Anterior cingulate cortex (tissue), 58 donors: ENCODE measurements at regions not wholly inside any gene's neighbourhood (a gene's known extent, or its start where the extent isn't known, plus 50 kb on each side); places are given as distances from the start of the nearest gene placed in this dataset.

Source experiments
- DNase-seq, 58 donors: peaks; one replicate each; lab custom pipeline; 2025; lab: John Stamatoyannopoulos, UW

DNA sequence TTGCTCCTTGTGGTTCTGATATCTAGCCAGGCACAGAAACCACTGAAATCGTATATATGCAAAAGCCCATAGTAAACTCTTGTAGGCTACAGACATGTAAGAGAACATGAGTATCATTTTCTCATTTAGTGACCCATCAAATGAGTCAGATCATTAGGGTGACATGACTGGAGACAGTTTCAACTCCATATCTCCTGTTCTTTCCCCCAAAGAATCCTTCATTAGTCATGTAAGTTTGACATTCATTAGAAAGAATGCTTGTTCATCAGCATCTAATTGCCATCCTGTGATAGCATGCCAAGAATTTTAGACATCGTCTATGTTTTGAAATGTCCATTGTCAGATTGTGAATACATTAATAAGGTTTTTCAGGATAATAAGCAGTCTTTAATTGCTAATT is 264.9 kb upstream of the TPM1 start:
- DNase-seq = no peak

DNA sequence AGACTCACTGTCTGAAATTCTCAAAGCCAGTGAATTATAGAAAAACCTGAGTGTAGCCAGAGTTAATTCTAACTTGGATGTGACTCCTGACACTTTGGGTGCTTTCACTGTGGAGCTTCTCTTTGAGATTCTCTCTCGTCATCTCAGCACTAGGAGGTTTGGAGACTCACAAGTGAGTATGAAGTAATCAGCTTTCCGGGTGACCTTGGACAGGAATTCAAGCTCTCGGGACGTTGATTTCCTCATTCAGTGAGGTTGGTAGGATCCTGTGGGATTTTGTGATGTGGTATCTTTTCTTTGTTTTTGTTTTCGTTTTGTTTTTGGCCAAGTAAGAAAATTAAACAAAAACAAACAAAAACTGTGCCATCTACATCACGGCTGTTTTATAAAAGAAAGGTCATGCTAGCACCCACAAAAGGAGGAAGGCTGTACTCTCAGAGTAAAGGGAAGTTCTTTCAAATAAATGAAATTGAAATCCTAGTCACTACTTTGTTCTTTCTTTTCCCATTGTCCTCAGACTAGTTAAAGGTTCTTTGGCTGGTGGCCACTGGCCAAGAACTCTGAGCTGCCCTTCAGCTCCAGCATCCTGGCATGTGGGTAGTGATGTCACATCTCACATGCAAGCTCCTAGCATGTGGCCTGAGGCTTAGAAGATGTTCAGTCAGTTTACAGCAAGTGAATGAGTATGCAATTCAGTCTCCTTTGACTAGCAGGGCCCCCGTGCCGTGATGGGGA is 263.3 kb upstream of the TPM1 start:
- DNase-seq = peak in 10 of 58 donors; percentile 10 to 78 (median 23)

DNA sequence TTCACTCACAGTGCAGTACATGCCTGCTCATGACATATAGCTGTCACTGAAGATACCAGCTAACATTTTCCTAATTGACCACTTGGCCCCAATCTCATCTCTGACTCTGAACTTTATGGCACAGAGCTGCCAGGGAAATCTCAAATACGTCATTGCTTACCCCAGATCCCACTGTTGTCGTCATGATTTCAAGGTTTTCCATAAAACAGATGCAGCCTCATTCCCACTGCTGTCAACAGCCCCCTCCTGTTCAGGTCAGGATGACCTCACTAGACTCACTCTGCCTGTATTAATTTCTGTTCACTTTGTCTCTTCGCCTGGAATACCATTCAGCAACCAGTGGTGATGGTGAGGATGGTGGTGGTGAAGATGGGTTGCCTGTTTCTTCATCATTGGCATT is 262.6 kb upstream of the TPM1 start:
- no peak for DNase-seq

DNA sequence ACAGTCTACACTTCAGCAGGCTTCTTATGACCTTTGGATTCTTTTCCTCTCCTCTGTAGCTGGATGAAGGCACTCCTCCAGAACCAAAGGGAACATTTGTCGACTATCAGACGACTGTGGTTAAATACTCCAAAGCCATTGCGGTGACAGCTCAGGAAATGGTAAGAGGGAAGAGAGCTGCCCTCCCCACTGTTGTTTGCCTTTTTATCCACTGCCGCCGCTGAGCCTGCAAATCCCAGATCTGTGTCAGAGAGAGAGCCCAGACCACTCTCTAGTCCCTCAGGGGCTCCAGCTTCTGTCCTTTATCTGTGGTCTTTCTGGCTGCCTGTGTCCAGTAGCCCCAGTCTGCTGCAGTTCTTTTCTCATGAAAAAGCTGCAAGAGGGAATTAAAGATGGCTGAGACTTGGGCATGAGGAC is 261.5 kb upstream of the TPM1 start:
- no peak for DNase-seq

DNA sequence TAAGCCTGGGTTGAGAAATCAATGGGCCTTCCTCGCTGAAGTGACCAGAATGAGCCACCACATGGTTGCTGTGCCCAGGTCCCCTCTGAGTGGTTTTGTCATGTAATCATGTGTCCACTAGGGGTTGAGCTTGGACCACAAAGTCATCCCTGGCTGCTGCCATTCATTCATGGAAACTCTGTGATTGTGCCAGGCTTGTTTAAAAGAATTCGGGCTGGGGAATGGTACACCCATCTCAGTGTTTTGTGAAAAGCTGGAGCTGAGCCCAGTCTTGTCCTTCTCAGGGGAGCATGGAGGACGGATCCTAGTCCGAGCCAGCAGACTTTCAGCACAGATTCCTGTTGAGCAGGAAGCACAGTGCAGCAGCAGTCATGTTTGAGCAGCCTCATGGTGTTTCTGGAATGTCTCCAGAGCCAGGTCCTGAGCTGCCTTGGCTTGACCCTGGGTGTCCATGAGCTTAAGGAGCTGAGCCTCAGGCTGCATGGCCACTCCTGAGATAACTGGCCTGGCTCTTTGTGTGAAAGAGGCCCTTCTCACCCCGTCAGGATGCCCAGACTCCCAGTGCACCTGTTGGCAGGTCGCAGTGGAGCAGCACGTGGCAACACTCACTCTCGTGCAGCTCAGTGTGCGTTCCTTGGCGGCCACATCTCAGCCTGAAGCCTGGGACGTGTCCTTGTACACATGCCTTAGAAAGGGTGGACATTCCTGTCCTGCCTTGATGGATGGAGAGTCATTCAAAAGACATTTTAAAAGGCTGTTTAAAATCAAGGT is 260.3 kb upstream of the TPM1 start:
- DNase-seq = peak in 53 of 58 donors; percentile 7 to 89 (median 52)

DNA sequence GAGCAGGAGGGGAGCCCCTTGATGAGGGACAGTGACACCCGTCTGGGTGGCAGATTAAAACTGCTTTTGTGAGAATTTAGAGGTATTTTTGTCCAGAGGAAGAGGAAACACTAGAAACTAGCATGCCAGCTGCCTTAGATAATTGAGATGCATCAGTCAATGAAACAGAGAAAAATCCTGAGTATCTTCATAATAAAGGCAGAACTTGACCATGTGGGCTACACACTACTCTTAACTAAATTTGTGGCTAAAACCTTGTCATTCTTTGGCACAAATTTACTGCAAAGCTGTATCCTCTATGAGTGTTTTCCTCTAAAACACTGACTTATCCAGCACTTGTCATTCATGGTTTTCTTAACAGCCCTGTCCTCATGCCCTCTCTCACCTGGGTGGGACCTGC is 259.7 kb upstream of the TPM1 start:
- no peak for DNase-seq

DNA sequence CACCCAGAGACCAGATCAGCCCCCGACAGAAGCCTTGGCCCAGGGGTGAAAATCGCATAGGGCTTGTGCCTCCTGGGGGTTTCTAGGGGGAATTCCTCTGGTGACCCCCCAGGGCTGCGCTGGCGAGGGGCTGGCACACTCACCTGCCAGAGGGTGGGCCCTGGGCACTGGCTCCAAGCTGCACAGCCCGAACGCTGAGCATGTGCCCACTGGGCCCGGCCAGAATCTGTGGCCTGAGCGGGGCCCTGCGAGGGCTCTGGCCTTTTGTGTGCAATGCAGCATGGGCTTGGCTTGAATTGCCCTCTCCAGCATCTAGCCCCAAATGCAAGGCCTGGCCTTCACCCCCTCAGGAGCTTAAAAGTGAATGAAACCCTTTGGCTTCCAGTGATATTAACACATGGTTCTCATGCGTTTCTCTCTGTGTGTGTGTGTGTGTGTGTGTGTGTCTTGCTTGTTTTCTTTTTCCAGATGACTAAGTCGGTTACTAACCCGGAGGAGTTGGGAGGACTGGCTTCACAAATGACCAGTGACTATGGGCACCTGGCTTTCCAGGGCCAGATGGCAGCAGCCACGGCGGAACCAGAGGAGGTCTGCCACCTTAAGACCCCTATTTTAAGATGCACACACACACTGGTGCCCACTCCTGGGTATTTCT is 259.1 kb upstream of the TPM1 start:
- no peak for DNase-seq

DNA sequence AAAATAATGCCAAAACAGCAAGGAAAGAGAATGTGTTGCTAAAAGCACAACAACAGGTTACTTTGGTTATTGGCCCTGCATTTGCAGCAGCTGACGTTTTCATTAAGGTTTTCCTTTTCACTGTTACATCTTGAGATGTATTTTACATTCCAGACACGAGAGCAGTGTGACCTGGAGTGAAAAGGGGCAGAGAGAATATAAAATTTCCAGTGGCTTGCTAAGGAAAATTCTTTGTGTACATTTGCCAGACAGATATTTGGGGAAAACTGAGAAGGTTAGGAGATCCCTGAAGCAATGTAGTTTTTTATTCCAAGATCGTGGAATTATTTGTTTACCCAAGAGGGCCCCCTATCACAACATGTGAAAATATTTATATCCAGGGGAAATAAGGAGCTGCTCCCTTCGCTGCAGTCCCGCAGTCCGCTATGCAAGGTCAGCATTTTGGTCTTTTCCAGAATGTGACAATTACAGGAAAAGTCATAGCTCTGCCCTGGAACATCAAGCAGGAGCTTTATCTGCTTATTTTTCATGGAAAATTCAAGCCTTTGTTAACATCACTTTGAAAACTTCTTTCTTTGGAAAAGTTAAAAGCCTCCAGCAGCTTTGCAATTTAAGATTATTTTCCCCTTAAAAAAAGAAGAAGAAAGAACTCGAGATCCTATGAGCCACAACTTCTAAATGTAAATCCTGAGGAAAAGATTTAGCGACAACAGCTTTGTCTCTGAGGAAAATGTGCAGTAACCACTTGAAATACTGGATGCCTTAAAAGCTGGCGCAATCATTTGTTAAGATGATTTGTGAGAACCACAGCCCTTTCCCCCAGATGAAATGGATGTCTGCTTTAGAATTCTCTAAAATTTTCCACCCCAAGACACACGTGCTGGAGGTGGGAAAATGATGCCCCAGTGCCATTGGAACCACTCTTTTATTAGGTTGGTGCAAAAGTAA is 256.4 kb upstream of the TPM1 start:
- no peak for DNase-seq

DNA sequence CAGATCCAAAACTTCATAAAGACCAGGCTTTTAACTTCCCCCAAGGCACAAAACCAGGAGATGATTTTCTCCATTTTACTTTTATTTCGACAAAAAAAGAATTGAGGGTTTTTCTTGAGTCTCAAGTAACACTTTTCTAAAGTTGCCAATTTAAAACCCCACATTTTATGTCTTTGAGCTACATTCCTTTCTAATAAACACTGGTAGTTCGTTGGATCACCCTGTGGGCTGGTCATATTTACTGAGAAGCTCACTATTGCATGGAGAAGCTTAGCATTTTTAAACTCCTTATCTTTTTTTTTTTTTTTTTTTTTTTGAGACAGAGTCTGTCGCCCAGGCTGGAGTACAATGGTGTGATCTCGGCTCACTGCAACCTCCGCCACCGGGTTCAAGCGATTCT is 255.1 kb upstream of the TPM1 start:
- no peak for DNase-seq

DNA sequence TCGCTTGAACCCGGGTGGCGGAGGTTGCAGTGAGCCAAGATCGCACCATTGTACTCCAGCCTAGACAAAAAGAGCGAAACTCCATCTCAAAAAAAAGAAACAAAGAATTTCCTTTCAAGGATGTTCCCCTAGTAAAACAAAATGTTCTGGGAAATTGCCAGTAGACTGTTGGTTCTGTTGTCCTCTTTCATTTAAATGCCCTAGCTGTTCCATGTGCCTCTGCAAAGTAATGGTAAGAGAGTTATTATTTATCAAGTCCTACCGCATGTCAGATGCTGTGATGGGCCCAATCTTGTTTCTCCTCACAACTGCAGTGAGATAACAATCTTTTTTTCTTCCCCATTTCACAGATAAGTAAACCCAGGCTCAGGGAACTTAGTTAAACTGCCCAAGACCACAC is 254.3 kb upstream of the TPM1 start:
- no peak for DNase-seq

DNA sequence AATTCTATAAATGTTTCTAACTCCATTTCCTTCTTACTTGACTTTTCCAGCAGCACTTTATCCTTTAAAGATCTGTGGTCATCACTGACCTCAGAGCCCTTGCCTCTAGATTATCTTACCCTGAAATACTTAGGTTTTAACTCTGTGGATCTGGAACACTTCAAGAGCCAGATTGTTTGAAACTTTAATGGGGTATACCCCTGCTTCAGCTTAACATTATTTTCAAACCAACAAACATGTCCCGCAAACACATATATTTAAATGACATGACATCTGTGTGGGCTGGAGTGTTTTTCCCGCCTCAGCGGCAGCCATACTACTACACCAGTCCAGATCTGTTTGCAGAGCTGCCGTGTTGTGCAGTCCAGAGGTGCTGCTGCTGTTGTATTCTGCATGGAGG is 252.0 kb upstream of the TPM1 start:
- no peak for DNase-seq

DNA sequence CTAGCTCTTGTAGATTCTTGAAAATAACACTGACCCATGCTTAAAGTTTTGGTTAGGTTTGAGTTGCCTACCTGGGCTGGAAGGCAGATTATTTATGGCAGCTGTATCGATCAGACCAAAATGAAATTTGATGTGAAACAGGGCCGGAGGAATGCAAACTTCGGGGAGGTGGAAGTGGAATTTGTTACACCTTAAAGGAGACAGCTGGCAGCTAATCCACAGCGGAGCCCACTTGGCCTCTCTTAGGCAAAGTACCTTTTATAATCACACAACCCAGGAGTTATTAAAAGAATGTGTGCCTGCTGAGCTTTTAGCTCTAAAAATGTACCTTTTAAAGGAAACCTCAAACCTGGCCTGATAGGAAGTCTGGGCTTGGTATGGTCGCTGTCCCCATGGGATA is 250.9 kb upstream of the TPM1 start:
- no peak for DNase-seq

DNA sequence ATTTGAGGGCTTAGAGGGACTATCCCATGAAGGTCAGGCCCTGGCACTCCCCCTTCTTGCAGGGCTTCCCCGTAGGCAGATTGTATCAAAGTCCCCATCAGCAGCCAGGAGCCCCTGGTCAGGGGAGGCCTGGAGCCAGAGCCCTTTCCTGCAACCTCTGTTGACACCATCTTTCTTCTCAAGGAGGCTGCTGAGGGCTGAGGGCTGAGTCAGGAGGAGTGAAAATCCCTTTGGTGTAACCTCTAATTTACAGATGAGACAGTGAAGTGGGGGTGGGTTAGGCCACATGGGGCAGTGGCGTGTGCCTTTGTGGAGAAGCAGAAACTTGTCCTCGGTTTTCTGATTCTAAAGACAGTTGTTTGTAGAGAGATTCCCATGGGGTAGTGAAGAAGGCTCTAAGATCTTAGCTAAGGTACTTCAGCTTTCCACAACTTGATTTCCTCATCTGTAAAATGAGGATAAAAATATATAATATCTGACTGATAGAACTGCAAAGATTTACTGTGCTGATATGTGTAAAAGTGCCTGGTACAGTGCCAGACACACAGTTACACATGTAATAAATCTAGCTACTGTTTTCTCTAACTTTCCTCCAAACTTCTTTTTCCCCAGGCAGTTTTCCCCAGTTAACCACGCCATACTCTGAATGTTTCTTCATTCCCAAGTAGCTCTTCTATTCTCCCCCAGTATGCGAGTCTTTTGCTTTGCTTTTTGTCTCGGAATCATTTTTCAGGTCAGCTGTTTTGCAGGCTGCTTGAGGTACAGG is 249.4 kb upstream of the TPM1 start:
- DNase-seq = no peak

DNA sequence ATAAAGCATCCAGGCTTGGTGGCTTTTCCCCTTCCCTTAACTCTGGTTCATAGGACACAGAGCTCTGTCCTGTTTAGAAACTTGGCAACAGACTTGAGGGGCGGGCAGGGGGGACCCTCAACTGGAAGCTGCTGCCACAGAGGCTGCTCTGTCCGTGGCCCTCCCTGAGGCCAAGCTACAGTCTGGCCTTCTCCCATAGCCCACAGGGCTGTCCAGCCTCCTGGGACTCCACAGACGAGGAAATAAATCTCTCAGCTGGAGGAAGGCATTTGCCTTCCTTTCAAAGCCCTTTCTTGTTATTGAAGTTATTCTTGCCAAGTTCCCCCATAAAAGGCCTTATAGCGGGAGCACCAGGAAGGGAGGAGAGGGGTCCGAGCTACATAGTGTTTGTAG is 248.8 kb upstream of the TPM1 start:
- DNase-seq = no peak

DNA sequence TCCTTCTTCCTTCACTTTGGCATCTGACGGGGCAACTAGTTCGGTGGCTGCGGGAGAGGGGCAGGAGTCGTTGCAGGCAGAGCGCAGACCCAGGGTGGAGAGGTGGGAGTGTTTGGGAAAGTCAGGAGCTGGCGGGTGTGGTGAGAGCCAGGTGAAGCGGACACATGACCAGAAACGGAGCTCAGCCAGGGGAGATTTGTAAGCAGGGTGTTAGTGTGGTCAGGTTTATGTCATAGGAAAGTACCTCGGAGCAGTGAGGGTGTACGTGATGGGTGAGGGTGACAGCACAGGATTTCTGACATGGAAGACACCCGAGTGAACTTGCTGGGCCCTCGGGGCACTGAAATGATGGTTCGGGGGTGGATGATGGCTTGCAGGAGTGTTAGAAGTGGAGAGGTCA is 247.4 kb upstream of the TPM1 start:
- DNase-seq = no peak

DNA sequence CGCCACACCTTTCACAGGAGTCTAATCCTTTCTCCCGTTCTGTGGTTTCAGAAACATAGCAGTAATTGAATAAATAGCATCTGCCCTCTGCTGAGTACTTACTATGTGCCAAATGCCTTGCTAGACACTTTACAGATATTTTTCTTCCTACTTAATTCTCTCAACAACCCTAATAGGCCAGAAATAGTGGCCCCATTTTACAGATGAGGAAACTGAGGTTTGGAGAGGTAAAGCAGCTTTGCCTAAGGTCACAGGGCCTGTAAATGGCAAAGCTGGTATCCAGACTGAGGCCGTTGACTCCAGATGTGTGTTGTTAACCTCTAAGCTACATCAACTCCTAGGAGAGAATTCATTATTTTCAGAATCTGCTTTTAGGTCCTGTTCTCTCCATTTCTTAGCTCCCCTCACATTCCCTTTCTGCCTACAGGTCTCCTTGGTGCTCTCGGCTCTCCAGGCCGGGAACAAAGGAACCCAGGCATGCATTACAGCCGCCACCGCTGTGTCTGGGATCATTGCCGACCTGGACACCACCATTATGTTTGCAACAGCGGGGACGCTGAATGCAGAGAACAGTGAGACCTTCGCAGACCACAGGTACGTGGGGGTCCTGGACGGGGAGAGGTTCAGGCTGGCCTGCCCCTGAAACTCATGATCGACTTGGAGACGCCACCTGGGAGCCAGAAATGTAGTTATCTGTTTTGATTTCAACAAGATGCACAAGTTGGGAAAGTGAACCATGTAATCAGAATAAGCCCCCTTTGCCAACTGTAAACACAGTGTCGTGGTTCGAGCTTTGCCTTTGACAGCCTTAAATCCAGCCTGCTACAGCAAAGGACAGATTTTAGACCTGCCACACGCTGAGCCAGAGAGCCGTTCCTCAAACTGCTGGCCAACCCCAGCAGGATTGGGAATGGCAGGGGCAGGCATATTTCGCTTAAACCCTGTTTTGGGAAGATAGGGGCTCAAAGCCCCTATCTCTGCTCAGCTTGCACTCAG is 246.5 kb upstream of the TPM1 start:
- DNase-seq = no peak

DNA sequence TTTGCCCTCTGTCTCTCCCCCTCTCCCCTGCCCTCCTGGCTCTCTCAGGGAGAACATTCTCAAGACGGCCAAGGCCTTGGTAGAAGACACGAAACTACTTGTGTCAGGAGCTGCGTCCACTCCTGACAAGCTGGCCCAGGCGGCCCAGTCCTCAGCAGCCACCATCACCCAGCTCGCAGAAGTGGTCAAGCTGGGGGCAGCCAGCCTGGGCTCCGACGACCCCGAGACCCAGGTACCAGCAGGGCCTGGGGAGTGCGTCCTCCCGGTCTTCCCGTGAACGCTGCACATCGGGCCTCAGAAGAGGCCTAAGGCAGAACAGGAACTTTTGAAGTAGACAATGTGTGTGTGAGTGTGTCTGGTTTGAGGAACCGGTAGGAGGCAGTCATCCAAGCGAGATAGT is 245.4 kb upstream of the TPM1 start:
- no peak for DNase-seq

DNA sequence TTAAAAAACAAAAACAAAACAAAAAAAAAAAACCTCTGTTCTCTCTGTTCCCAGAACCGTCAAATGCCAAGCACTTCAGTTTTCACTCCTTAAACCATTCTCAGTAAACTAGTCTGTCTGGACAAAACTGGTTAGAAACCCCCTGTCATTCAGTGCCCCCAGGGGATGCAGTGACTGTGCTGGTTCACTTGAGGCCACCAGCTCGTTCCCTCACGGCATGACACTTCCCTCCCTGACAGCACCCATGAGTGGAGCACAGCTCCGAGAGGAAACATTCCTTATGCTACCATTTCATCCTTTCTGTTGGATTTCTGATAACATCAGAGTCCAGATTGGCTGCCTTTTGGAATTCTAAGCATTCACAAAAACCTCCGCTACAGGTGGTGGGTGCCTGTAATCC is 244.0 kb upstream of the TPM1 start:
- DNase-seq = no peak

DNA sequence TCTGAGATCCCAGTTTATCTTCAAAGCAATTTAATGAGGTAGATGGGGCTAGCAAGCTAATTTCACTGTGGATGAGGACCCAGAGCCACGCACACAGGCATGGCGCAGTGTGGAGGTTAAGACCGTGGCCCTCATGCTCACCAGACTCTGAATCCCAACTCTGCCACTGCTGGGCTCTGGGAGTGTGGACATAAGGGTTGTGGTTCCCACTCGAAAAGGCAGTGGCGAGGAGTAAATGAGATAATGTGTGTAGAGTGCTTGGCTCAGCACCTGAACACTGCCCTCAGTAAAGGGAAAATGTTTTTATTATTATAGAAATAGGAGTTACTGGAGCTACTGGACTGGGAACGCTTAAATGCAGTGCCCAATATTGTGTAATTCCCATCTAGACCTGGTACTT is 243.5 kb upstream of the TPM1 start:
- DNase-seq = no peak
